Ovary (tissue), 7 donors: ENCODE measurements at regions not wholly inside any gene's neighbourhood (a gene's known extent, or its start where the extent isn't known, plus 50 kb on each side); places are given as distances from the start of the nearest gene placed in this dataset.
"Not testable (repeated sequence)": the region's sequence is repeated elsewhere in the genome, so short reads cannot be mapped to it uniquely, and the experiment has no call there.

ENCODE experiments used
- DNase-seq, 5 donors: peaks; one replicate each; pipeline ENCODE4 v3.0.0-alpha.2; 2019 to 2020
- H3K27ac ChIP-seq, 2 donors: fragments of 200-600 bp; one replicate each; pipeline versions ENCODE4 v1.5.1 to v1.8.0; 2019 to 2022
- H3K27me3 ChIP-seq: fragments of 200-600 bp; one replicate; pipeline ENCODE4 v1.8.0; 2022
- H3K36me3 ChIP-seq: fragments of 200-600 bp; sonication (generic); one replicate; pipeline ENCODE4 v1.5.1; 2019
- H3K4me1 ChIP-seq: one replicate; pipeline ENCODE4 v1.8.1; 2013; ENCODE audit warnings: mild to moderate bottlenecking, moderate library complexity; ENCODE audit not compliant: insufficient read depth
- H3K4me3 ChIP-seq: fragments of 200-600 bp; sonication (generic); one replicate; pipeline ENCODE4 v1.5.1; 2017
- H3K9me3 ChIP-seq, 2 donors: fragments of 200-600 bp in 1 of 2; sonication (generic) in 1 of 2; one replicate each; pipeline versions ENCODE4 v1.5.1 to v1.8.1; 2013 to 2019; ENCODE audit warnings: mild to moderate bottlenecking in 1 of 2, moderate library complexity in 1 of 2
- EP300 ChIP-seq: sonication (generic); formaldehyde crosslinking; IDR thresholded peaks from one replicate; pipeline ENCODE4 v1.6.1; 2017; ENCODE audit warnings: antibody characterized with exemption
- POLR2A ChIP-seq: fragments of 450-650 bp; IDR thresholded peaks from one replicate; pipeline ENCODE4 v1.6.1; 2017; ENCODE audit warnings: antibody characterized with exemption, mild to moderate bottlenecking, moderate library complexity
- whole genome bisulfite sequencing, 3 donors: extraction: QIAGEN DNeasy Blood & Tissue Kit in 1 of 3; methylation state at CpG; one replicate each; pipeline versions ENCODE4 v1.1.5 to v1.1.7; 2013 to 2017; 5-methylcytosine and 5-hydroxymethylcytosine counted together
- intact Hi-C, 4 donors: fragments of 100-400 bp; cut with DNase I; formaldehyde crosslinking; loops; one replicate each; pipeline versions ENCODE4 v1.11.0 to v1.15.1; 2022 to 2023
- TF ChIP-seq, protein P1 (sequence below), 3 donors: fragments of 450-650 bp in 2 of 3; fragments of 200-600 bp in 1 of 3; IDR thresholded peaks; one replicate each; pipeline versions ENCODE4 v1.5.1 to v1.8.0; 2016 to 2022; ENCODE audit warnings: antibody characterized with exemption in 3 of 3, mild to moderate bottlenecking in 1 of 3
- donor health status: DM: no; HTN: no; CAD: no; lungs with moderate emphysema.
- donor health status: DM: no; HTN: no; CAD: no.
- donor health status: Bipolar disorder and iron deficiency.
- donor health status: DM: no; HTN: no; CAD: no.
- donor health status: DM: yes; HTN: yes; CAD: no.

DNA sequence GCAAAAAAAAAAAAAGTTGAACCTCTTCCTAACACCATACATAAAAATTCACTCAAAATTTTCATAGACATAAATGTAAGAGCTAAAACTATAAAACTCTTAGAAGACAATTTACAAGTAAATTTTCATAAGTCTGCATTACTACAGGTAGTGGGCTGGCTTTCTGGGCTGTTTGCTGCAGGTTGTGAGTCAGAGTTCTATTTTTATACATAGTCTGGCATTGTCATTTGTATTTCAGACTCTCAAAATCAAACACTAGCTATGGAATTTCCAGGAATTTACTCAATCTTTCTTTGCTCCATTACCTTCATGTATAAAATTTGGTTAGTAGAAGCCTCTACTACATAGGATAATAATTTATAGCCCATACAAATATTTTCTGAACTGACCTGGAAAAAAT lies 227.2 kb downstream of the COX18 start:
- TF ChIP-seq EP300, result no peak
- TF ChIP-seq POLR2A, result no peak
- TF ChIP-seq, protein P1, sequence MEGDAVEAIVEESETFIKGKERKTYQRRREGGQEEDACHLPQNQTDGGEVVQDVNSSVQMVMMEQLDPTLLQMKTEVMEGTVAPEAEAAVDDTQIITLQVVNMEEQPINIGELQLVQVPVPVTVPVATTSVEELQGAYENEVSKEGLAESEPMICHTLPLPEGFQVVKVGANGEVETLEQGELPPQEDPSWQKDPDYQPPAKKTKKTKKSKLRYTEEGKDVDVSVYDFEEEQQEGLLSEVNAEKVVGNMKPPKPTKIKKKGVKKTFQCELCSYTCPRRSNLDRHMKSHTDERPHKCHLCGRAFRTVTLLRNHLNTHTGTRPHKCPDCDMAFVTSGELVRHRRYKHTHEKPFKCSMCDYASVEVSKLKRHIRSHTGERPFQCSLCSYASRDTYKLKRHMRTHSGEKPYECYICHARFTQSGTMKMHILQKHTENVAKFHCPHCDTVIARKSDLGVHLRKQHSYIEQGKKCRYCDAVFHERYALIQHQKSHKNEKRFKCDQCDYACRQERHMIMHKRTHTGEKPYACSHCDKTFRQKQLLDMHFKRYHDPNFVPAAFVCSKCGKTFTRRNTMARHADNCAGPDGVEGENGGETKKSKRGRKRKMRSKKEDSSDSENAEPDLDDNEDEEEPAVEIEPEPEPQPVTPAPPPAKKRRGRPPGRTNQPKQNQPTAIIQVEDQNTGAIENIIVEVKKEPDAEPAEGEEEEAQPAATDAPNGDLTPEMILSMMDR (IDR thresholded peaks at IDR 0.05), result no peak
- H3K36me3 ChIP-seq, result no peaks in the 10 kb centered on the region
- H3K4me3 ChIP-seq, result no peak overlapping the region
- no peak for DNase-seq
- H3K27ac ChIP-seq, result no peak overlapping the region
- H3K9me3 ChIP-seq, result no peaks in the 10 kb centered on the region
- no peaks in the 10 kb centered on the region for H3K27me3 ChIP-seq
- intact Hi-C loops, result no loop called here
- no peaks in the 10 kb centered on the region for H3K4me1 ChIP-seq

DNA sequence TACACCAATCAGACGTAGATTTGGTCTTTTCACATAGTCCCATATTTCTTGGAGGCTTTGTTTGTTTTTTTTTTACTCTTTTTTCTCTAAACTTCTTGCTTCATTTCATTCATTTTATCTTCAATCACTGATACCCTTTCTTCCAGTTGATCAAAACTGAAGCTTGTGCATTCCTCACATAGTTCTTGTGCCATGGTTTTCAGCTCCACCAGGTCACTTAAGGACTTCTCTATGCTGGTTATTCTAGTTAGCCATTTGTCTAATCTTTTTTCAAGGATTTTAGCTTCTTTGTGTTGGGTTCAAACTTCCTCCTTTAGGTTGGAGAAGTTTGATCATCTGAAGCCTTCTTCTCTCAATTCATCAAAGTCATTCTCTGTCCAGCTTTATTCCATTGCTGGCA lies 229.3 kb downstream of the COX18 start:
- H3K4me1 ChIP-seq, H3K9me3 ChIP-seq, intact Hi-C loops, H3K27me3 ChIP-seq, DNase-seq, H3K27ac ChIP-seq, H3K4me3 ChIP-seq, H3K36me3 ChIP-seq: not testable (repeated sequence)
- 55 to 64% (median 63%) methylated on average over 1 of the region's 1 CpG for whole genome bisulfite sequencing, 3 donors

DNA sequence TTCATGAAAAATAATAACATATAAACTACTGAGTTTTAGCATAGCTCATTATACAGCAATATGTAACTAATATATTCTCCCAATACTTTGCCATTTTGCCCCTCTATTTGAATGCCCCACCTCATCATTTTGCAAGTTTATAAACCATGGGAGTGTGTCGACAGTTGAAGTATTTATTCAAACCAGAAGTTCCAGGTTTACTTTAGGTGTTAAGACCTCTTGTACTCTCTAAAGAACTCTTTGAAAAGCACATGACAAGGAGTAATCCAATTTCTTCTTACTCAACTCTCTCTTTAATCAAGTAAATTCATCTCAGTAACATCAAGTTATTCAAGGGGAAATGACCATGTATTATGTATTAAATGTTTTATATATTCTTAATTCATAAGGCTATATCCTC lies 240.7 kb downstream of the COX18 start:
- no peaks in the 10 kb centered on the region for H3K4me1 ChIP-seq
- intact Hi-C loops, result no loop called here
- 88 to 91% (median 90%) methylated on average over 1 of the region's 1 CpG for WGBS, 3 donors

DNA sequence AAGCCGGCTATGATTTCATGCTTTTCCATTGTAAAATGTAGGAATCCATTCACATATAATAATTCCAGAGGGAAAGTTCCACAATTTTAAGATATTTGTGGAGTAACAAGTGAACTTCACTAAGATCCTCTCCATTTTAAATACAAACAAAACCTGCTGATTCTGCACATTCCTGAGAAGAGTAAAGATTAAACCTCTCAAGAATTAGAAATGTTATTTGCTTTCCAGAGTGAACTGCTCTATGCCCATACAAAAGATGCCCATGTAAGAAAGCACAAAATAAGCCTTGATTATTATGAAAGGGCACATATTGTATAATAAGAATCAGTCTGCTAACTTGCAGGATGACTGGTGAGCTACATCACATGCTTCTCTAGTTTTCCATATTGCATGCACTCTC lies 241.5 kb downstream of the COX18 start:
- intact Hi-C loops, result no loop called here
- Histone ChIP-seq H3K27ac (no peak overlapping the region), H3K27me3 (no peaks in the 10 kb centered on the region), H3K4me1 (no peaks in the 10 kb centered on the region), H3K4me3 (no peak overlapping the region), H3K36me3 (no peaks in the 10 kb centered on the region), H3K9me3 (no peaks in the 10 kb centered on the region)
- no peak for DNase-seq
- no peak for TF ChIP-seq EP300
- TF ChIP-seq POLR2A, result no peak
- 47 to 77% (median 58%) methylated on average over 1 of the region's 1 CpG for WGBS, 3 donors

More for the DNA sequence above, 240.7 kb downstream of the COX18 start:
- DNase-seq, result no peak
- Histone ChIP-seq H3K4me3 (no peak overlapping the region), H3K27me3 (no peaks in the 10 kb centered on the region), H3K36me3 (no peaks in the 10 kb centered on the region), H3K9me3 (no peaks in the 10 kb centered on the region), H3K27ac (no peak overlapping the region)
- TF ChIP-seq EP300 (no peak), POLR2A (no peak)
- TF ChIP-seq, protein P1 (IDR thresholded peaks at IDR 0.05), result no peak

GRCh38 chr4:72820107-72820506 lies 249.4 kb downstream of the COX18 start:
- Histone ChIP-seq H3K4me3 (no peak overlapping the region), H3K27ac (no peak overlapping the region), H3K9me3 (no peaks in the 10 kb centered on the region), H3K27me3 (no peaks in the 10 kb centered on the region), H3K4me1 (no peaks in the 10 kb centered on the region), H3K36me3 (no peaks in the 10 kb centered on the region)
- DNase-seq, result no peak
- intact Hi-C loops, result no loop called here
- no peak for TF ChIP-seq EP300
- no peak for TF ChIP-seq POLR2A
- TF ChIP-seq, protein P1 (IDR thresholded peaks at IDR 0.05), result no peak

GRCh38 chr4:72817012-72817411 lies 248.0 kb upstream of the ADAMTS3 start:
- DNase-seq, result no peak
- Histone ChIP-seq H3K9me3 (no peaks in the 10 kb centered on the region), H3K4me3 (no peak overlapping the region), H3K36me3 (no peaks in the 10 kb centered on the region), H3K27me3 (no peaks in the 10 kb centered on the region), H3K27ac (no peak overlapping the region), H3K4me1 (no peaks in the 10 kb centered on the region)
- WGBS, 3 donors, result 72 to 92% (median 83%) methylated on average over 1 of the region's 1 CpG
- TF ChIP-seq, protein P1 (IDR thresholded peaks at IDR 0.05), result no peak
- TF ChIP-seq POLR2A, result no peak
- TF ChIP-seq EP300, result no peak
- intact Hi-C loops, result no loop called here
